HL-60 (cell line): ENCODE measurements at regions not wholly inside any gene's neighbourhood (a gene's known extent, or its start where the extent isn't known, plus 50 kb on each side); places are given as distances from the start of the nearest gene placed in this dataset.

ENCODE experiments used
- DNase-seq, 2 experiments: peaks; one replicate each; pipeline ENCODE4 v3.0.0-alpha.2; 2010 to 2020; ENCODE audit warnings: low read depth in 1 of 2, low spot score in 1 of 2
- H3K27ac ChIP-seq: fragments of 250-450 bp; sonication (Bioruptor Pico); replicated peaks from 2 replicates; pipeline ENCODE4 v1.5.1; 2020; ENCODE audit warnings: mild to moderate bottlenecking, moderate library complexity
- H3K27me3 ChIP-seq: fragments of 250-450 bp; sonication (Bioruptor Pico); 2 replicates; pipeline ENCODE4 v1.5.1; 2021; ENCODE audit warnings: mild to moderate bottlenecking, moderate library complexity; ENCODE audit not compliant: insufficient read depth, poor library complexity, severe bottlenecking
- H3K4me3 ChIP-seq: replicated peaks from 2 replicates; pipeline ENCODE4 v1.5.1; 2011; ENCODE audit warnings: mild to moderate bottlenecking, control low read depth, low read length; ENCODE audit not compliant: insufficient read depth
- GABPA ChIP-seq: IDR thresholded peaks from 2 replicates; pipeline ENCODE4 v1.6.1; 2012; ENCODE audit warnings: low read depth
- POLR2AphosphoS5 ChIP-seq: IDR thresholded peaks from 2 replicates; pipeline ENCODE4 v1.6.1; 2012; ENCODE audit warnings: low read depth
- SPI1 ChIP-seq: IDR thresholded peaks from 2 replicates; pipeline ENCODE4 v1.6.1; 2012; ENCODE audit warnings: low read depth, mild to moderate bottlenecking, borderline replicate concordance
- TF ChIP-seq, protein P1 (sequence below): IDR thresholded peaks from one replicate; pipeline ENCODE4 v1.5.1; 2011; ENCODE audit warnings: low read length, control low read depth, inconsistent platforms; ENCODE audit not compliant: insufficient read depth
- TF ChIP-seq, protein P2 (sequence below): IDR thresholded peaks from 2 replicates; pipeline ENCODE4 v1.6.1; 2012; ENCODE audit warnings: low read depth; ENCODE audit not compliant: insufficient replicate concordance

DNA sequence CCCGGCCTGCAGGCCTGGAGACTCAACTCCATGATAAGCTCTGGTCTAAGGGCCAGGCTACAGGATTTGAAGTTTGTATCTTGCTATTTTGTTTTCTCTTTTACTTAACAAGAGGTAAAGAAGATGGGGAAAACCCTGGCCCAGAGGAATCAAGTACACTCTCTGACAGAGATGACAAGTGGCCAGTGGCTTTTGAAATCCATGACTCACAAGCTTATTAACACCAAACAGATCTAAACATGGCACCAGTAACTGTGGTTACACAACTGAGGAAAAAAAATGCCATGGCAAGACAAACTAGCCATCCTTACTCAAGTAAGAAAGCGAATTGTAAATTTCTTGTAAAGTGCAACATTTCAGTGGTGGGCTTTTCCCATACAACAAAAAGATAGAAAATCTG is 72.6 kb upstream of the SERTM1 start:
- no peak for DNase-seq
- no peak for TF ChIP-seq SPI1
- TF ChIP-seq, protein P1, sequence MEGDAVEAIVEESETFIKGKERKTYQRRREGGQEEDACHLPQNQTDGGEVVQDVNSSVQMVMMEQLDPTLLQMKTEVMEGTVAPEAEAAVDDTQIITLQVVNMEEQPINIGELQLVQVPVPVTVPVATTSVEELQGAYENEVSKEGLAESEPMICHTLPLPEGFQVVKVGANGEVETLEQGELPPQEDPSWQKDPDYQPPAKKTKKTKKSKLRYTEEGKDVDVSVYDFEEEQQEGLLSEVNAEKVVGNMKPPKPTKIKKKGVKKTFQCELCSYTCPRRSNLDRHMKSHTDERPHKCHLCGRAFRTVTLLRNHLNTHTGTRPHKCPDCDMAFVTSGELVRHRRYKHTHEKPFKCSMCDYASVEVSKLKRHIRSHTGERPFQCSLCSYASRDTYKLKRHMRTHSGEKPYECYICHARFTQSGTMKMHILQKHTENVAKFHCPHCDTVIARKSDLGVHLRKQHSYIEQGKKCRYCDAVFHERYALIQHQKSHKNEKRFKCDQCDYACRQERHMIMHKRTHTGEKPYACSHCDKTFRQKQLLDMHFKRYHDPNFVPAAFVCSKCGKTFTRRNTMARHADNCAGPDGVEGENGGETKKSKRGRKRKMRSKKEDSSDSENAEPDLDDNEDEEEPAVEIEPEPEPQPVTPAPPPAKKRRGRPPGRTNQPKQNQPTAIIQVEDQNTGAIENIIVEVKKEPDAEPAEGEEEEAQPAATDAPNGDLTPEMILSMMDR: no peak
- no peak for TF ChIP-seq POLR2AphosphoS5
- TF ChIP-seq GABPA: no peak
- TF ChIP-seq, protein P2, sequence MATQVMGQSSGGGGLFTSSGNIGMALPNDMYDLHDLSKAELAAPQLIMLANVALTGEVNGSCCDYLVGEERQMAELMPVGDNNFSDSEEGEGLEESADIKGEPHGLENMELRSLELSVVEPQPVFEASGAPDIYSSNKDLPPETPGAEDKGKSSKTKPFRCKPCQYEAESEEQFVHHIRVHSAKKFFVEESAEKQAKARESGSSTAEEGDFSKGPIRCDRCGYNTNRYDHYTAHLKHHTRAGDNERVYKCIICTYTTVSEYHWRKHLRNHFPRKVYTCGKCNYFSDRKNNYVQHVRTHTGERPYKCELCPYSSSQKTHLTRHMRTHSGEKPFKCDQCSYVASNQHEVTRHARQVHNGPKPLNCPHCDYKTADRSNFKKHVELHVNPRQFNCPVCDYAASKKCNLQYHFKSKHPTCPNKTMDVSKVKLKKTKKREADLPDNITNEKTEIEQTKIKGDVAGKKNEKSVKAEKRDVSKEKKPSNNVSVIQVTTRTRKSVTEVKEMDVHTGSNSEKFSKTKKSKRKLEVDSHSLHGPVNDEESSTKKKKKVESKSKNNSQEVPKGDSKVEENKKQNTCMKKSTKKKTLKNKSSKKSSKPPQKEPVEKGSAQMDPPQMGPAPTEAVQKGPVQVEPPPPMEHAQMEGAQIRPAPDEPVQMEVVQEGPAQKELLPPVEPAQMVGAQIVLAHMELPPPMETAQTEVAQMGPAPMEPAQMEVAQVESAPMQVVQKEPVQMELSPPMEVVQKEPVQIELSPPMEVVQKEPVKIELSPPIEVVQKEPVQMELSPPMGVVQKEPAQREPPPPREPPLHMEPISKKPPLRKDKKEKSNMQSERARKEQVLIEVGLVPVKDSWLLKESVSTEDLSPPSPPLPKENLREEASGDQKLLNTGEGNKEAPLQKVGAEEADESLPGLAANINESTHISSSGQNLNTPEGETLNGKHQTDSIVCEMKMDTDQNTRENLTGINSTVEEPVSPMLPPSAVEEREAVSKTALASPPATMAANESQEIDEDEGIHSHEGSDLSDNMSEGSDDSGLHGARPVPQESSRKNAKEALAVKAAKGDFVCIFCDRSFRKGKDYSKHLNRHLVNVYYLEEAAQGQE: no peak
- no peak overlapping the region for H3K4me3 ChIP-seq
- H3K27me3 ChIP-seq: no peaks in the 10 kb centered on the region
- H3K27ac ChIP-seq: no peak overlapping the region

DNA sequence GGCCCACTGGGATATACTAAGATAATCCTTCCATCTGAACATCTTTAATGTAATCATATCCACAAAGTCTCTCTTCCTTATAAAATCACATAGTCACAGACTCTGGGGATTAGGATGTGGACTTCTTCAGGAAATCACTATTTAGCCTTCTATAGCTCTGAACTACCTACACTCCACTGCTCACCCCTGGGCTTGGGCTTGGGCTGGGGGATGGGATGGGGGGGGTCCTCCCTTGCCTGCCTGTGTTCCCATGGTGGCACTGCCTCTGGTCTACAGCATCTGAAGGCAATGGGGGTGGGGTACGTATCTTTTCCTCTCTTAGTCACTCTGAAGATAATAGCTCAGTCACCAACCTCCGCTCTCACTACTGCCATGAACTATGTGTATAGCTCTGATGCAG is 67.8 kb upstream of the SERTM1 start:
- DNase-seq: no peak

DNA sequence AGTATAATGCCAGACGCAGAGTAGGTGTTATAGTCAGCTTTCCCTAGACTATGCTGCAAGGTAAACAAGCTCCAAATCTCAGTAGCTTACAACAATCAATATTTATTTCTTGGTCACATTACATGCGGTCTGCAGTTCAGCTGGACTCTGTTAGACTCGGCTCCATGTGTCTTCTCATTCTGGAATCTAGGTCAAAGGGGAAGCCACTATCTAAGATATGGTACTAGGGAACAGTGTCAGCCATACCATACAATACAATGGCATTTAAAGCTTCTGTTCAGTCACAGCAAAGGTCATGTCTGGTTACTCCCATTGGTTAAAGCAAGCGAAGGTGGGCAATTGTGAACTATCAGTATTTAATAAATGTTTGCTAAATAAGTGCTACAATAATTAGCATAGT is 65.3 kb upstream of the SERTM1 start:
- TF ChIP-seq, protein P1: no peak
- no peak for TF ChIP-seq SPI1
- TF ChIP-seq, protein P2: no peak
- TF ChIP-seq GABPA: no peak
- no peak for TF ChIP-seq POLR2AphosphoS5
- Histone ChIP-seq H3K4me3 (no peak overlapping the region), H3K27ac (no peak overlapping the region), H3K27me3 (peaks cover 6% of the 10 kb centered on the region)
- no peak for DNase-seq

More for the DNA sequence above, 67.8 kb upstream of the SERTM1 start:
- no peak overlapping the region for H3K4me3 ChIP-seq
- TF ChIP-seq SPI1 (no peak), GABPA (no peak)
- H3K27ac ChIP-seq: no peak overlapping the region
- H3K27me3 ChIP-seq: peaks cover 4% of the 10 kb centered on the region

DNA sequence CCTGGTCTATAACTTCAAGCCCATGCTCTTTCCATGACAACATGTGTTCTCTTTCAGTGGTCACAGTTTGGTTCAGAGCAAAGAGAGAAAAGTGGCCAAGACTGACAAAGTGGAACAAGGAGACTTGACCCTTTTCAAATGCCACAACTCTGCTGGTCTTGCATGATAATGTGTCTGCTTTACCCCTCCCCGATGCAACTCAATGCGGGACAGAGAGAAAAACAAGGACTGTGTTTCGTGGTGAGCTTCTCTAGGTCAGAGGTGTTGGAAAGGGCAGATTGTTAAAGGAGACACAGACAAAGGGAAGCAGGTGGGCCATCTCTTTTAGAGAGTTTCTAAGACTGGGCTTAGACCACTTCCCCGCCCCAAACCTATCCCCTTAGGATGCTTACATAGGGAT is 61.6 kb upstream of the SERTM1 start:
- no peak overlapping the region for H3K4me3 ChIP-seq
- TF ChIP-seq GABPA (no peak), SPI1 (no peak), POLR2AphosphoS5 (no peak)
- TF ChIP-seq, protein P1: no peak
- TF ChIP-seq, protein P2: no peak
- H3K27me3 ChIP-seq: peaks cover 6% of the 10 kb centered on the region
- no peak for DNase-seq
- no peak overlapping the region for H3K27ac ChIP-seq
